ENCODE measurements at regions not wholly inside any gene's neighbourhood (a gene's known extent, or its start where the extent isn't known, plus 50 kb on each side); places are given as distances from the start of the nearest gene placed in this dataset.

GRCh38 chr3:130260918-130261317 is 84.6 kb upstream of the COL6A5 start:
- DNase-seq (ENCODE audit: extremely low read depth, low read depth), result no peak

GRCh38 chr3:130263708-130264107 is 81.8 kb upstream of the COL6A5 start:
- TF ChIP-seq CTCF (IDR thresholded peaks at IDR 0.05; ENCODE audit: low read depth, low read length), result no peak
- no peak for DNase-seq (ENCODE audit: extremely low read depth, low read depth)

More at GRCh38 chr3:130260918-130261317, 84.6 kb upstream of the COL6A5 start:
- no peak for TF ChIP-seq CTCF (IDR thresholded peaks at IDR 0.05; ENCODE audit: low read depth, low read length)

GRCh38 chr3:130266817-130267216 is 78.7 kb upstream of the COL6A5 start:
- DNase-seq (ENCODE audit: extremely low read depth, low read depth), result no peak
- no peak for TF ChIP-seq CTCF (IDR thresholded peaks at IDR 0.05; ENCODE audit: low read depth, low read length)

GRCh38 chr3:130276203-130276803 is 69.2 kb upstream of the COL6A5 start:
- TF ChIP-seq CTCF (IDR thresholded peaks at IDR 0.05; ENCODE audit: low read depth, low read length), result peak; percentile 93
- peak; percentile 22 for DNase-seq (ENCODE audit: extremely low read depth, low read depth)

DNA sequence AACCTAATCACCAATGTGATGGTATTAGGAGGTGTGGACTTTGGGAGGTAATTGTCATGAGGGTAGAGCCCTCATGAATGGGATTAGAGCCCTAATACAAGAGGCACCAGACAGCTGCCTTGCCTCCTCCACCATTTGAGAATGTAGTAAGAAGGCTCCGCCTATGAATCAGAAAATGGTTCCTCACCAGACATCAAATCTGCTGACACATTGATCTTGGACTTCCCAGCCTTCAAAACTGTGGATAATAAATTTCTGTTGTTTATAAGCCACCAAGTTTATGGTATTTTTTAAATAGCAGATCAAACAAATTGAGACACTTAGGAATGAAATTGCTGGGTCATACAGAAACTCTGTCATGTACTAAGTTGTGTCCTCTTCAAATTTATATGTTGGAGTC is 56.8 kb upstream of the COL6A5 start:
- DNase-seq (ENCODE audit: extremely low read depth, low read depth), result no peak
- no peak for TF ChIP-seq CTCF (IDR thresholded peaks at IDR 0.05; ENCODE audit: low read depth, low read length)

- no peak for DNase-seq (ENCODE audit: extremely low read depth, low read depth)
- TF ChIP-seq CTCF (IDR thresholded peaks at IDR 0.05; ENCODE audit: low read depth, low read length), result no peak
Observed at GRCh38 chr3:130291148-130291547, 54.3 kb upstream of the COL6A5 start.

GRCh38 chr3:130293247-130293646 is 52.2 kb upstream of the COL6A5 start:
- no peak for TF ChIP-seq CTCF (IDR thresholded peaks at IDR 0.05; ENCODE audit: low read depth, low read length)
- DNase-seq (ENCODE audit: extremely low read depth, low read depth), result no peak

Measured in AG09319 (cell line).